GM12874 (cell line): ENCODE measurements at regions not wholly inside any gene's neighbourhood (a gene's known extent, or its start where the extent isn't known, plus 50 kb on each side); places are given as distances from the start of the nearest gene placed in this dataset.

ENCODE experiments used
- TF ChIP-seq, protein P1 (sequence below): IDR thresholded peaks from 2 replicates; pipeline ENCODE4 v1.5.1; 2011; ENCODE audit warnings: low read depth, mild to moderate bottlenecking, control low read depth, low read length, moderate library complexity; ENCODE audit not compliant: insufficient read depth

DNA sequence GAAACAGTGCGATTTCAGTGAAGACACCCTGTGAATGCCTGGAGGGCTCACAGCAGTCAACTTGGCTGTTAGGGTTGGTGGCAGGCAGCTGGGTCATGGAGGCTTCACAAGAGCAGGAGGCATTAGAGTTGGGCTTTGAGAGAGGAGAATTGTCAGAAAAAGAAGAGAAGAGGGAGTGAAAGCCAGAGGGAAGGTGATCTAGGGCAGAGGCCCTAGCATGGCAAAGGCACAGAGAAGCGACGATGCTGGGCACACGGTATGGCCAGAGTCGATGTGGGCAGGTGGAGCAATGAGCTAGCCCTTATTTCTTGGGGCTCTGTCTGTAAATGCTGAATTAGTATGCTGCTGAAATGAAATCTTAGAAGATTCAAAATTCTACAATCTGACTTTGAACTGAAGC is 52.6 kb upstream of the OLFM4 start:
- TF ChIP-seq, protein P1, sequence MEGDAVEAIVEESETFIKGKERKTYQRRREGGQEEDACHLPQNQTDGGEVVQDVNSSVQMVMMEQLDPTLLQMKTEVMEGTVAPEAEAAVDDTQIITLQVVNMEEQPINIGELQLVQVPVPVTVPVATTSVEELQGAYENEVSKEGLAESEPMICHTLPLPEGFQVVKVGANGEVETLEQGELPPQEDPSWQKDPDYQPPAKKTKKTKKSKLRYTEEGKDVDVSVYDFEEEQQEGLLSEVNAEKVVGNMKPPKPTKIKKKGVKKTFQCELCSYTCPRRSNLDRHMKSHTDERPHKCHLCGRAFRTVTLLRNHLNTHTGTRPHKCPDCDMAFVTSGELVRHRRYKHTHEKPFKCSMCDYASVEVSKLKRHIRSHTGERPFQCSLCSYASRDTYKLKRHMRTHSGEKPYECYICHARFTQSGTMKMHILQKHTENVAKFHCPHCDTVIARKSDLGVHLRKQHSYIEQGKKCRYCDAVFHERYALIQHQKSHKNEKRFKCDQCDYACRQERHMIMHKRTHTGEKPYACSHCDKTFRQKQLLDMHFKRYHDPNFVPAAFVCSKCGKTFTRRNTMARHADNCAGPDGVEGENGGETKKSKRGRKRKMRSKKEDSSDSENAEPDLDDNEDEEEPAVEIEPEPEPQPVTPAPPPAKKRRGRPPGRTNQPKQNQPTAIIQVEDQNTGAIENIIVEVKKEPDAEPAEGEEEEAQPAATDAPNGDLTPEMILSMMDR = no peak

DNA sequence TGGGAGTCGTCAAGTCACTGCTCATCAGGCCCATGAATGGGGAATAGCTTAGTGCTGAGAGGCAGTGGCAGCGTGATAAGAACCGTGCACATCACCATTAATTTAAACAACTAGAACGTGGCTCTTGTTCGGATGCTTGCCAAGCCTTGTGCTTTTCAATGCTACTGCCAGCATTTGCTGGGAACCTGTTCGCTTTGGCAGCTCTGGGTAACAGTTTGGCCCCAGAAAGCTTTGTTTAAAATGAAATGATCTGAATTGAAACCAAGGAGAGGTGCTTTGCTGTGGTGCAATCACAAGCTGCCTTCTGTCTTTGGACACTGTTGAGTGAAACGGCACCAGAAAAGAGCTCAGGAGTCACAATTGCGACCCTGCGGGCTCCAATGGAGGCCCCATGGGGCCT is 53.5 kb upstream of the OLFM4 start:
- TF ChIP-seq, protein P1 = no peak

DNA sequence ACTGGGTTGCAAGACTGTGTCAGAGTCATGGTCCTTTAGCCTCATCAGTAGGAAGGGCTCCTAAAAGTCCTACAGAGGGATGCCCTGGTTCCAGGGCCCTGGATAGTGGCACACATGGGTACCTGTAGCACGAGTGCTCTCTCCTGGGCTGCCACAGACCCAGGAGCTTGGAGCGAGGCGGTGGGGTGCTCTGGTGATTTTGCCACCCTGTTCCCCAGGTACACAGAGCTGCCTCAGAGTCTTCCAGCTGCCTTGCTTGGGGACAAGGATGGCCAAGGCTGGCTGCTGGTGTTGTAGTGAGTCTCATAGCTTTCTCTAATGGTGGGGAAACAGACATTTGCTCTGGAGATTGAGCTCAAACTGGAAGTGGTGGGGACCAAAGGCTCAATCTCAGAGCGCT is 53.9 kb upstream of the OLFM4 start:
- TF ChIP-seq, protein P1 = no peak

DNA sequence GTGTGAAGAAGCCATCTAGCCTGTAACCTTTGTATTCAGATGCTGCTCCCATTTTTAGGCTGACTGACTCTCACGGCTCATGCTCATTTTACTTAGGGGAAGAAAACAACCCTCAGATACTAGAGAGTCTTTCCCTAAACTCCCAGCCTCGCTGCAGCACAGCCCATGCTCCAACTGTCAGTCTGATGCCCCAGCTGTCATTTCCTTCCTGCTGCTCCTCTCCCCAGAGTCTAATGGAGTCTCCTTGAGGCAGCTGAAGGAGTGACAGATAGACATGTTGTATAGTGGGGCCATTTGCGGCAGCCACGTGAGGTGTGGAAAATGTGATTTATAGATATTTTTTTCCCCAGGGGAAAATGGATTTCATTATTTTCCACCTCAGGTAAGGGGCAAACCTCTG is 59.2 kb upstream of the OLFM4 start:
- TF ChIP-seq, protein P1 = no peak

DNA sequence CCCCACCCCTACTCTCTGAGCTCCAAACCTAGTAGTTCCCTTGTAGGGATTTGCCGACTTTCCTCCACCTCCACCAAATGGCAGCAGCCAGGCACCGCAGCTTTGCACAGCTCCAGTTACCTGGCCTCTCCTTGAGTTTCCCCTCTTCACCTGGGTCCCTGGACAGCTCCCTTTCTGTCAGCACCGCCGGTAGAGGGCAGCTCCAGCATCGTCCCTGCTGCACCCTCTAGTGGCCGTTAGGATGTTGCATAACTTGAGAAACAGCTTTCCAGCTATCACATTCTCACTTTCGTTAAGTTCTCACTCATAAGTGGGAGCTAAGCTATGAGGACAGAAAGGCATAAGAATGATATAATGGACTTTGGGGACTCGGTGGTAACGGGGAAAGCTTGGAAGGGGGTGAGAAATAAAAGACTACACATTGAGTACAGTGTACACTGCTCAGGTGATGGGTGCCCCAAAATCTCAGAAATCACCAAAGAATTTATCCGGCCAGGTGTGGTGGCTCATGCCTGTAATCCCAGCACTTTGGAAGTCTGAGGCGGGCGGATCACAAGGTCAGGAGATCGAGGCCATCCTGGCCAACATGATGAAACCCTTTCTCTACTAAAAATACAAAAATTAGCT is 60.4 kb upstream of the OLFM4 start:
- TF ChIP-seq, protein P1 = peak; percentile 96

DNA sequence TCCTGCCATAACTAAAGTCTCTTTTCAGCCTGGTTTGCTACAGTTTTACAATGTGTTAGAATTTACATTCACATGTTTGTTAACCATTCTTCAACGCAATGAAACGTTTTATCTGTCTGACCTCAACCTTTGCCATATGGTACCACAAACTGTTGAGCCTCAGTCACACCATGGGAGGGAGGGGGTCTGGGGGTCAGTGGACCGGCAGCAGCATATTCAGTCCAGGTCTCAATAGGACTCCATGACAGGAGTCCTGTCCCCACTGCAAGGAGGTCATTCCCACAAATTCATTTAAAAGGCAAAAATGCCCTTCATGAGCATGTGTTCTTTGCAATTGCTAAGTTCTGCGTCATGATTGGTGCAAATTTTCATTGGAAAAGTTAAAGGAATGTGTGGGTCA is 66.6 kb upstream of the OLFM4 start:
- TF ChIP-seq, protein P1 = no peak

DNA sequence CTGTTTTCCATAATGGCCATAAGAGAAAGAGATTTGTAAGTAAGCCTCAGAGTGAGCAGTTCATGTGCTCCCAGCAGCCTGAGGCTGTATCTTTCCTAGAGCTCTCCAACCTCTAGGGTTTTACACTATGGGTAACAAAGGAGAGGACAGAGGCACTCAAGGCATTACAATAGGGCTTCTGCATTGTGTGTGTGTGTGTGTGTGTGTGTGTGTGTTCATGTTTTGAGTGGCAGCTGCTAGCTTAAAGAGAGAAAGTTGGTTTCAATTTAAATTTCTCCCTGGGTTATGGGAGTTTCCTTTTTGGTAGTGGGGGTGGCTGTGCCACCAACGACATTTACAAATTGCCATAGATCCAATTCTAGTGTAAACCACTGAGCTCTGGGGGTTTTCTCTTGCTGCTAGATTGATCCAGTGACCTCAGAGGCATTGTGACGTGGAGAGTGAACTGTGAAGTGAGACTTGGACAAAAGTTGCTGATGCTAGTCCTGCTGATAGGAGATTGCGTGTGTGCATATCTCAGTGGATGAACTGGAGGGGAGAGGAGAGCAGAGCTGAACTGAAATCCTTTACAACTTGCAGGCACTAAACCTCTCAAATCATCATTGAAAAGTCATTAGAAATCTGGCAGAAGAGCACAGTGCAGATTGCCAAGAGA is 67.2 kb upstream of the OLFM4 start:
- TF ChIP-seq, protein P1 = no peak
